CD4-positive, alpha-beta T cell treated with Interleukin-15 for 1 hour (primary cell): ENCODE measurements at regions not wholly inside any gene's neighbourhood (a gene's known extent, or its start where the extent isn't known, plus 50 kb on each side); places are given as distances from the start of the nearest gene placed in this dataset.

Source experiments
- DNase-seq: peaks from one replicate; pipeline ENCODE4 v3.0.0-alpha.2; 2020

GRCh38 chr3:127091376-127091775 is 101.6 kb upstream of the PRR23E start:
- no peak for DNase-seq

GRCh38 chr3:127092368-127092767 is 100.6 kb upstream of the PRR23E start:
- DNase-seq = no peak

GRCh38 chr3:127092776-127093175 is 100.2 kb upstream of the PRR23E start:
- no peak for DNase-seq

GRCh38 chr3:127093312-127093711 is 99.6 kb upstream of the PRR23E start:
- no peak for DNase-seq

GRCh38 chr3:127095774-127096173 is 97.2 kb upstream of the PRR23E start:
- DNase-seq = no peak

GRCh38 chr3:127096256-127097071 is 96.5 kb upstream of the PRR23E start:
- no peak for DNase-seq

- DNase-seq = no peak
Observed at GRCh38 chr3:127097072-127097405, 95.9 kb upstream of the PRR23E start.

- no peak for DNase-seq
Observed at GRCh38 chr3:127097481-127097880, 95.5 kb upstream of the PRR23E start.

GRCh38 chr3:127099982-127100381 is 92.9 kb upstream of the PRR23E start:
- no peak for DNase-seq

GRCh38 chr3:127100459-127101410 is 92.2 kb upstream of the PRR23E start:
- DNase-seq = no peak

- DNase-seq = no peak
Observed at GRCh38 chr3:127101411-127102187, 91.3 kb upstream of the PRR23E start.

- DNase-seq = no peak
Observed at GRCh38 chr3:127102188-127102520, 90.8 kb upstream of the PRR23E start.

- DNase-seq = no peak
Observed at GRCh38 chr3:127102587-127102986, 90.3 kb upstream of the PRR23E start.

- DNase-seq = no peak
Observed at GRCh38 chr3:127103080-127103479, 89.9 kb upstream of the PRR23E start.

- DNase-seq = no peak
Observed at GRCh38 chr3:127104586-127104985, 88.3 kb upstream of the PRR23E start.

GRCh38 chr3:127105587-127105986 is 87.3 kb upstream of the PRR23E start:
- DNase-seq = no peak

GRCh38 chr3:127106053-127106452 is 86.9 kb upstream of the PRR23E start:
- DNase-seq = no peak

GRCh38 chr3:127106456-127106855 is 86.5 kb upstream of the PRR23E start:
- no peak for DNase-seq

GRCh38 chr3:127107002-127107401 is 85.9 kb upstream of the PRR23E start:
- no peak for DNase-seq

GRCh38 chr3:127107491-127108375 is 85.2 kb upstream of the PRR23E start:
- DNase-seq = no peak

- no peak for DNase-seq
Observed at GRCh38 chr3:127108796-127109195, 84.1 kb upstream of the PRR23E start.

GRCh38 chr3:127110982-127111693 is 81.8 kb upstream of the PRR23E start:
- no peak for DNase-seq
